Kidney (tissue), 13 donors: ENCODE measurements at regions not wholly inside any gene's neighbourhood (a gene's known extent, or its start where the extent isn't known, plus 50 kb on each side); places are given as distances from the start of the nearest gene placed in this dataset.

ENCODE experiments used
- DNase-seq, 5 donors: peaks; one replicate each; pipeline ENCODE4 v3.0.0-alpha.2; 2013 to 2020
- FAIRE-seq: peaks from 2 replicates; lab custom pipeline; 2012; peaks lifted over from hg19 to GRCh38; lab: Jason Lieb, UNC
- H3K27ac ChIP-seq, 2 donors: one replicate each; pipeline ENCODE4 v1.7.0; 2013; ENCODE audit warnings: low read depth in 2 of 2, low read length in 2 of 2, inconsistent platforms in 1 of 2
- H3K27me3 ChIP-seq: one replicate; pipeline ENCODE4 v1.7.1; 2013; ENCODE audit warnings: low read length, inconsistent platforms; ENCODE audit not compliant: control insufficient read depth, insufficient read depth
- H3K36me3 ChIP-seq, 3 donors: one replicate each; pipeline versions ENCODE4 v1.7.0 to v1.7.1; 2013; ENCODE audit warnings: low read length in 3 of 3, control low read depth in 1 of 3, inconsistent platforms in 1 of 3; ENCODE audit not compliant: insufficient read depth in 3 of 3, control insufficient read depth in 2 of 3
- H3K4me1 ChIP-seq, 3 donors: one replicate each; pipeline versions ENCODE4 v1.7.0 to v1.7.1; 2013; ENCODE audit warnings: low read length in 3 of 3, inconsistent platforms in 1 of 3, low read depth in 1 of 3; ENCODE audit not compliant: control insufficient read depth in 2 of 3, insufficient read depth in 2 of 3
- H3K4me3 ChIP-seq, 3 donors: one replicate each; pipeline versions ENCODE4 v1.7.0 to v1.8.1; 2013; ENCODE audit warnings: low read length in 3 of 3, control low read depth in 1 of 3, inconsistent platforms in 1 of 3
- H3K9ac ChIP-seq, 3 donors: one replicate each; pipeline versions ENCODE4 v1.7.0 to v1.7.1; 2013; ENCODE audit warnings: low read length in 3 of 3, control low read depth in 1 of 3, inconsistent platforms in 1 of 3
- H3K9me3 ChIP-seq, 3 donors: one replicate each; pipeline versions ENCODE4 v1.7.0 to v1.7.1; 2013; ENCODE audit warnings: low read length in 3 of 3, control low read depth in 1 of 3, inconsistent platforms in 1 of 3; ENCODE audit not compliant: control insufficient read depth in 2 of 3, insufficient read depth in 1 of 3
- intact Hi-C: fragments of 100-400 bp; cut with DNase I; formaldehyde crosslinking; loops from one replicate; pipeline ENCODE4 v1.11.1; 2022
- TF ChIP-seq, protein P1 (sequence below): IDR thresholded peaks from 3 replicates; pipeline ENCODE4 v1.5.1; 2012; ENCODE audit warnings: mild to moderate bottlenecking, moderate library complexity, borderline replicate concordance; ENCODE audit not compliant: insufficient read depth; ENCODE audit errors: extremely low read depth
- donor health status: control.
- donor health status: control.
- donor health status: control.
- donor health status: control.
- donor health status: control.
- donor health status: DM: yes; HTN: yes; CAD: no.
- donor health status: Normal renal cell carcinoma (clear cell type).

DNA sequence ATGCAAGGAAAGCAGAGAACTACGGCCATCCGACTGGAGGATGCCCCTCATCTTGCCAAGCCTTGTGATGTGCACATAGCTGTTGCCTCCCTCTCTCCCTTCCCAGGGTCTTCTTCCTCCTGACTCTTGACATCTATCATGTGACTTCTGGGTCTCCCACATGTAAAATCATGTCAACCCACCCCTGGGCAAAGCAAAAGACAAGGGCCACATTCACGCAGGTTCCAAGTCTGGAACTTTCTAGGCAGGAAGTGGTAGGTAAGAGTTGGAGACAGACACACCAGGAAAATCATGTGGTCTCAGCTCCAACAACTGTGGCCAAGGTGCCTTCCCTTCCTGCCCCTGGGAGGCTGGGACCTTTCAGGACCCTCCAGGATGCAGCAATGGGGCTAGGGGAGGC lies 187.3 kb downstream of the CXCL12 start:
- H3K36me3 ChIP-seq, result no peaks in the 10 kb centered on the region
- no peak overlapping the region for H3K27ac ChIP-seq
- no peak overlapping the region for H3K9ac ChIP-seq
- peaks cover 0 to 4% (median 0%) of the 10 kb centered on the region in 3 donors for H3K9me3 ChIP-seq
- H3K4me1 ChIP-seq, result peaks cover 0 to 3% (median 0%) of the 10 kb centered on the region in 3 donors
- no peaks in the 10 kb centered on the region for H3K27me3 ChIP-seq
- H3K4me3 ChIP-seq, result no peak overlapping the region
- TF ChIP-seq, protein P1, sequence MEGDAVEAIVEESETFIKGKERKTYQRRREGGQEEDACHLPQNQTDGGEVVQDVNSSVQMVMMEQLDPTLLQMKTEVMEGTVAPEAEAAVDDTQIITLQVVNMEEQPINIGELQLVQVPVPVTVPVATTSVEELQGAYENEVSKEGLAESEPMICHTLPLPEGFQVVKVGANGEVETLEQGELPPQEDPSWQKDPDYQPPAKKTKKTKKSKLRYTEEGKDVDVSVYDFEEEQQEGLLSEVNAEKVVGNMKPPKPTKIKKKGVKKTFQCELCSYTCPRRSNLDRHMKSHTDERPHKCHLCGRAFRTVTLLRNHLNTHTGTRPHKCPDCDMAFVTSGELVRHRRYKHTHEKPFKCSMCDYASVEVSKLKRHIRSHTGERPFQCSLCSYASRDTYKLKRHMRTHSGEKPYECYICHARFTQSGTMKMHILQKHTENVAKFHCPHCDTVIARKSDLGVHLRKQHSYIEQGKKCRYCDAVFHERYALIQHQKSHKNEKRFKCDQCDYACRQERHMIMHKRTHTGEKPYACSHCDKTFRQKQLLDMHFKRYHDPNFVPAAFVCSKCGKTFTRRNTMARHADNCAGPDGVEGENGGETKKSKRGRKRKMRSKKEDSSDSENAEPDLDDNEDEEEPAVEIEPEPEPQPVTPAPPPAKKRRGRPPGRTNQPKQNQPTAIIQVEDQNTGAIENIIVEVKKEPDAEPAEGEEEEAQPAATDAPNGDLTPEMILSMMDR, result no peak
- no peak for DNase-seq
- intact Hi-C loops, result no loop called here
- no peak for FAIRE-seq

DNA sequence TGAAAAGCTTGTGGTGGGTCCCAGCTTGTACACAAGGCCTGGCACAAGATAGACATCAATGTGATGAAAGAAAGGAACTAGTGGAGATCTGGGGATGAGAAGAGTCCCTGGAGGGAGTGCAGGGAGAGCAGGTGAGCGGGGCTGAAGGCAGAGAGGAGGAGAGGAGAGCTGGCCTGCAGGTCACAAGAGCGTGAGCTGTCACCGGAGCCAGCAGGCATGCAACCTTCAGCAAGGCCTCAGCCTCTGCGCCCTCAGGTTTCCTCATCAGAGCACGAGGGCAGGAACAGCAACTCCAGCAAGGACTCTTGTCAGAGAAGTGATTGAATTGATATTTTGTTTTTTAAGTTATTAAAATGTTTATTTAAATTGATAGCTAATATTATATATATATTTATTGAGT lies 188.6 kb downstream of the CXCL12 start:
- H3K4me3 ChIP-seq, result no peak overlapping the region

DNA sequence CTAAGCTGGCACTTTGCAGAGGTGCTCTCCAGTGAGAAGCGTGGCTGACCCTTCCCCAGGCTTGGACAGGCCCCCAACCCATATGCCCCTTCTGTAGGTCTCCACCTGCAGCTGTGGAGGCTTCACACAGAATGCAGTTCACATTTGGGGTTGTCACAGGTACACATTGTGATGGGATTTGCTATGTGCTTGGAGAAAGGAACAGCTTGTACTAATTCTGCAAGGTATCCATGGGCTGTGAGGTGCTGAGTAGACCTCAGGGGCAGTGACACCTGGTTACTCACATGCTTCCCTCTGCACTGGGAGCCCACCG lies 188.9 kb downstream of the CXCL12 start:
- Histone ChIP-seq H3K36me3 (no peaks in the 10 kb centered on the region), H3K9me3 (peaks cover 0 to under 1% (median 0%) of the 10 kb centered on the region in 3 donors), H3K27me3 (no peaks in the 10 kb centered on the region), H3K27ac (no peak overlapping the region), H3K4me1 (peaks cover 0 to 3% (median 0%) of the 10 kb centered on the region in 3 donors), H3K4me3 (no peak overlapping the region), H3K9ac (no peak overlapping the region)
- intact Hi-C loops, result no loop called here
- FAIRE-seq (no peak), DNase-seq (no peak)
- TF ChIP-seq, protein P1, result no peak

More for the DNA sequence above, 188.6 kb downstream of the CXCL12 start:
- intact Hi-C loops, result no loop called here
- TF ChIP-seq, protein P1, result no peak
- H3K27me3 ChIP-seq, result no peaks in the 10 kb centered on the region
- H3K36me3 ChIP-seq, result no peaks in the 10 kb centered on the region
- FAIRE-seq (no peak), DNase-seq (no peak)
- no peak overlapping the region for H3K27ac ChIP-seq
- no peaks in the 10 kb centered on the region for H3K9me3 ChIP-seq
- H3K9ac ChIP-seq, result no peak overlapping the region
- peaks cover 0 to 3% (median 0%) of the 10 kb centered on the region in 3 donors for H3K4me1 ChIP-seq
